WI38 (cell line): ENCODE measurements at regions not wholly inside any gene's neighbourhood (a gene's known extent, or its start where the extent isn't known, plus 50 kb on each side); places are given as distances from the start of the nearest gene placed in this dataset.
"Not testable (repeated sequence)": the region's sequence is repeated elsewhere in the genome, so short reads cannot be mapped to it uniquely, and the experiment has no call there.

Source experiments
- H3K4me3 ChIP-seq: 2 replicates; pipeline ENCODE4 v1.5.1; 2011; ENCODE audit warnings: low read depth, mild to moderate bottlenecking, control low read depth, low read length
- CTCF ChIP-seq: IDR thresholded peaks from 2 replicates; pipeline ENCODE4 v1.5.1; 2012; ENCODE audit warnings: low read depth, mild to moderate bottlenecking, control low read depth, low read length

DNA sequence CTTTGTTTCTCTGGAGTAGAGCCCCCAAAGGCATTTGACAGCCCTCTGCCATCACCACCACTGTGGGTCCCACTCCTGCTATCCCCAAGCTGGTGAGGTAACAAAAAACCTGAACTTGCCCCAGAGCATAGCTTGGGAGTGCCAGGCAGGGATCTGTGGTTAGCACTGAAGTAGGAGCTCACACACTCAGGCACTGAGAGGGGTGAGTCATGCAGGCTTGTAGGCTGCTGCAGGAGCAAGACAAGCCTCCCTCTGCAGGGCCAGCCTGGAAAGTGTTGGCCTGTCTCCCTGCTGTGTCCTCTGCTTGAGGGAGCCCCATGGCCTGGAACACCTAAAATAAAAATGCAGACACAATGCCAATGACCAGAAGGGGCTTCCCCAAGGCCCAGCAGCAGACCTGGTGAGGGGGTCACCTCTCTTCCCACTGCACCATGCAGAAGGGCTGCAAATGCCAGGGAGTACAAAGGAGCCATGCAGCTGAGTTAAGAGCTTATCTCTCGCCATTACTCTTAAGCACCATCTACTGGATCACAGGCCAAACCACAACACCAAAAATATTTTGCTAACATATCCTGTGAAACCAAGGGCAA lies 108.9 kb upstream of the POGK start:
- H3K4me3 ChIP-seq = no peak overlapping the region
- no peak for TF ChIP-seq CTCF

GRCh38 chr1:166738140-166738539 lies 101.1 kb upstream of the POGK start:
- TF ChIP-seq CTCF = no peak
- no peak overlapping the region for H3K4me3 ChIP-seq

DNA sequence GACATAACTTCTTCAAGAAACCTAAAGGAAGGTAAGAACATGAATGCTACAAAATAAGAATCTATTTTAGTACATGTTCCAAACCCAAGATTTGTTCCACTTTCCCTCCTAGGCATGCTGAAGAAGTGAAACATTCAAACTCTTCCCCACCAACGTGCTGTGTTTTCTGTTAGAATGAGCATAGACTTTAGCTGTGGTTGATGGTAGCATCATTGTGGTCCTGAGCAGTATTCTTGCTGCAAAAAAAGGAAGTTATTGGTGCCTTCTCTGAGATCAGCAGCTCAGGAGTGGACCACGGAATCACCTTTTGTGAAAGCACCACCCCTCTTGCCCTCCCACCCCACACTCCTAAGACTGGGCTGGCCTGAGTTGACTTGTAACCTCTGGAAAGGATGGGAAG lies 100.4 kb upstream of the POGK start:
- no peak overlapping the region for H3K4me3 ChIP-seq
- TF ChIP-seq CTCF = no peak

- H3K4me3 ChIP-seq = no peak overlapping the region
- TF ChIP-seq CTCF = no peak
Observed at GRCh38 chr1:166740668-166741276, 98.5 kb upstream of the POGK start.

GRCh38 chr1:166763318-166763717 lies 76.0 kb upstream of the POGK start:
- no peak overlapping the region for H3K4me3 ChIP-seq
- TF ChIP-seq CTCF = no peak

- no peak for TF ChIP-seq CTCF
- H3K4me3 ChIP-seq = no peak overlapping the region
Observed at GRCh38 chr1:166766942-166767341, 72.3 kb upstream of the POGK start.

DNA sequence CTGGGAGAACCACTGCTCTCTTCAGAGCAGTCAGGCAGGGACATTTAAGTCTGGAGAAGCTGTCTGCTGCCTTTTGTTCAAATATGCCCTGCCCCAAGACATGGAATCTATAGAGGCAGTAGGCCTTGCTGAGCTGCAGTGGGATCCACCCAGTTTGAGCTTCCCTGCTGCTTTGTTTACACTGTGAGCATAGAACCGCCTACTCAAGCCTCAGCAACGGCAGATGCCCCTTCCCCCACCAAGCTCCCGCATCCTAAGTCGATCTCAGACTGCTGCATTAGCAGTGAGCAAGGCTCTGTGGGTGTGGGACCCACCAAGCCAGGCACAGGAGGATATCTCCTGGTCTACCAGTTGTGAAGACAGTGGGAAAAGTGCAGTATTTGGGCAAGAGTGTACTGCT lies 54.6 kb upstream of the POGK start:
- H3K4me3 ChIP-seq = not testable (repeated sequence)

GRCh38 chr1:166785987-166786386 lies 53.3 kb upstream of the POGK start:
- H3K4me3 ChIP-seq = no peak overlapping the region
- TF ChIP-seq CTCF = no peak
